MM.1S (cell line): ENCODE measurements at regions not wholly inside any gene's neighbourhood (a gene's known extent, or its start where the extent isn't known, plus 50 kb on each side); places are given as distances from the start of the nearest gene placed in this dataset.

Source experiments
- EZH2 ChIP-seq: fragments of 300-600 bp; sonication (generic); optimal IDR thresholded peaks from 2 replicates; pipeline ENCODE3; 2017; ENCODE audit warnings: low read depth, mild to moderate bottlenecking, antibody characterized with exemption, low read length, mixed read lengths
- TF ChIP-seq, protein P1 (sequence below): fragments of 300-600 bp; sonication (generic); IDR thresholded peaks from 2 replicates; pipeline ENCODE4 v1.5.1; 2016; ENCODE audit warnings: antibody characterized with exemption, low read length, mixed read lengths

DNA sequence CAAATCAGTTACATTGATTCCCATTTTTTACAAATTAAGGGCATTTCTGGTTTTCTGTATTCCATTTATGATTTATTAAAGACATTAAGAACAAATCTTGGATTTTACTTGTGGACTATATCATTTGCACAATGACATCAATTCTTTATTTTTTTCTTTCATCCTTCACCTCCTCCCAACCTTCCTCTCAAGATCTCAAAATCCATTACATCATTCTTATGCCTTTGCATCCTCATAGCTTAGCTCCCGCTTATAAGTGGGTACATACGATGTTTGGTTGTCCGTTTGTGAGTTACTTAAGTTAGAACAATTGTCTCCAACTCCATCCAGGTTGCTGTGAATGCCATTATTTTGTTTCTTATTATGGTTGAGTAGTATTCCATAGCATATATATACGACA, 752.8 kb downstream of the CD109 start:
- TF ChIP-seq, protein P1, sequence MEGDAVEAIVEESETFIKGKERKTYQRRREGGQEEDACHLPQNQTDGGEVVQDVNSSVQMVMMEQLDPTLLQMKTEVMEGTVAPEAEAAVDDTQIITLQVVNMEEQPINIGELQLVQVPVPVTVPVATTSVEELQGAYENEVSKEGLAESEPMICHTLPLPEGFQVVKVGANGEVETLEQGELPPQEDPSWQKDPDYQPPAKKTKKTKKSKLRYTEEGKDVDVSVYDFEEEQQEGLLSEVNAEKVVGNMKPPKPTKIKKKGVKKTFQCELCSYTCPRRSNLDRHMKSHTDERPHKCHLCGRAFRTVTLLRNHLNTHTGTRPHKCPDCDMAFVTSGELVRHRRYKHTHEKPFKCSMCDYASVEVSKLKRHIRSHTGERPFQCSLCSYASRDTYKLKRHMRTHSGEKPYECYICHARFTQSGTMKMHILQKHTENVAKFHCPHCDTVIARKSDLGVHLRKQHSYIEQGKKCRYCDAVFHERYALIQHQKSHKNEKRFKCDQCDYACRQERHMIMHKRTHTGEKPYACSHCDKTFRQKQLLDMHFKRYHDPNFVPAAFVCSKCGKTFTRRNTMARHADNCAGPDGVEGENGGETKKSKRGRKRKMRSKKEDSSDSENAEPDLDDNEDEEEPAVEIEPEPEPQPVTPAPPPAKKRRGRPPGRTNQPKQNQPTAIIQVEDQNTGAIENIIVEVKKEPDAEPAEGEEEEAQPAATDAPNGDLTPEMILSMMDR, result no peak
- no peak for TF ChIP-seq EZH2
